ENCODE measurements at regions not wholly inside any gene's neighbourhood (a gene's known extent, or its start where the extent isn't known, plus 50 kb on each side); places are given as distances from the start of the nearest gene placed in this dataset.
A peak's percentile ranks its signal among the peaks of the same experiment; 100 is the strongest.
"Not testable (repeated sequence)": the region's sequence is repeated elsewhere in the genome, so short reads cannot be mapped to it uniquely, and the experiment has no call there.

DNA sequence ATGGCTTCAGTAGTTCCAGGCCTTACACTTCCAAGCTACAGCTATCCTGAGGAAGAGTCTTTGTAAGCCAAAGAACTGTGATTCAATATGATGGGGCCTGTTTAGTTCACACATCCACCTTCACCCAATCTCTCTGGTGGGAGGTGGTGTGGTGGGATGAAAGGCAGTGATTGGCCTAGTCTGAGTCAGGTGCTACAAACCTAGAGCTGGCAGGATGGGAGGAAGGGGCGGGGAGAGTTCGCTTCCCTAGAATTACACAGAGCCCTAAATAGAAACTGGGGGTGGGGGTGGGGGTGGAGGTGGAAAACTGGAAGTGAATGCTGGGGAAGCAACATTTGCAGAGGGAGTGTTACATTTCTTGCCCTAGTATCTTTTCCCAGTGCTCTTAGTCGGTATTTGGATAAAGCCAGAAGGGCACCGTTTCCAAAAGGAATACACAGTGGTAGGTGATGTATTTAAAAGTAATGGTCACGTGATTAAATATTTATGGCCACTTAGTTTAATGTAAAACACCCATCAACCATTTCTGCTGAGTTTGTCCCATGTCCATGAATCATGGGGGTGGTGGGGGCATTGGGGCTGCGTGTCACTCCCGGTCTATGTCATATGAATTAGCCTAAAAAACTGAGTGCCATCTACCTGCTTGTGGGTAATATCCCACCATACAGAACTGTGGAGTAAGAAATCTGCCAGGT, 247.6 kb upstream of the PROK2 start:
- DNase-seq: no peak

DNA sequence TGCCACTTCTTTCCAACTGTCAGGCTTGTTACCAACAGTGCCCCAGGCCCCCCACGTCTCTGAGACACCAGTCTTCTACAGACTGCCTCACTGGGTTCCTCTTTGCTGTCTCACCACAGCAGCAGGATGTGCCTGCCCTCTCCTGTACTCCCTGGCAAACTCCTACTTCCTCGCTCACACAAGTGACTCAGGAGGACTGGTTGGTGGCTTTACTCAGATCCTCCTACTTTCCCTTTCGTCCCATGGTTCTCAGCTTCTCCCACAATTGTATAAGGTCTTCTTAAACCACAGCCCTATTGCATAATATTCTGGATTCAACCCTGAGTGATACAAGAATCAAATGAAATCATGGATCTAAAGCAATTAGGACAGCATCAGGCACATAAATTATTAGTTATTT, 246.6 kb upstream of the PROK2 start:
- DNase-seq: no peak

DNA sequence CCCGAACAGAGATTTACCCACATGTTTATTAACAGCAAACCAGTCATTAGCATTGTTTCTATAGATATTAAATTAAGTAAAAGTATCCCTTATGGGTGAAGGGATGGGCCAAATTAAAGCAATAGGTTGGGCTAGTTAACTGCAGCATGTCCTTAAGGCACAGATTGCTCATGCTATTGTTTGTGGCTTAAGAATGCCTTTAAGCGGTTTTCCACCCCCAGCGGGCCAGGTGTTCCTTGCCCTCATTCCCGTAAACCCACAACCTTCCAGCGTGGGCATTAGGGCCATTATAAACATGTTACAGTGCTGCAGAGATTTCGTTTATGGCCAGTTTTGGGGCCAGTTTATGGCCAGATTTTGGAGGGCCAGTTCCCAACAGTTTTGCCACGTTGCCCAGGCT, 245.3 kb upstream of the PROK2 start:
- DNase-seq: not testable (repeated sequence)

DNA sequence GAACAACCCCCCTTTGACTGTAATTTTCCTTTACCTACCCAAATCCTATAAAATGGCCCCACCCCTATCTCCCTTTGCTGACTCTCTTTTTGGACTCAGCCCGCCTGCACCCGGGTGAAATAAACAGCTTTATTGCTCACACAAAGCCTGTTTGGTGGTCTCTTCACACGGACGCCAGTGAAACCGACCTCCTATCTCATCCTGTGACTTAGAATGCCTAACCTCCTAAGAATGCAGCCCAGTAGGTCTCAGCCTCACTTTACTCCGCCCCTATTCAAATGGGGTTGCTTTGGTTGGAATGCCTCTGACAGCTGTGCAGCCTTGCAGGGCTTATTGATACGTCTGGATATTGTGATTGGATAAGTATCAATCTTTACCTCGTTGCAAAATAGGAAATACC, 243.8 kb upstream of the PROK2 start:
- DNase-seq: not testable (repeated sequence)

DNA sequence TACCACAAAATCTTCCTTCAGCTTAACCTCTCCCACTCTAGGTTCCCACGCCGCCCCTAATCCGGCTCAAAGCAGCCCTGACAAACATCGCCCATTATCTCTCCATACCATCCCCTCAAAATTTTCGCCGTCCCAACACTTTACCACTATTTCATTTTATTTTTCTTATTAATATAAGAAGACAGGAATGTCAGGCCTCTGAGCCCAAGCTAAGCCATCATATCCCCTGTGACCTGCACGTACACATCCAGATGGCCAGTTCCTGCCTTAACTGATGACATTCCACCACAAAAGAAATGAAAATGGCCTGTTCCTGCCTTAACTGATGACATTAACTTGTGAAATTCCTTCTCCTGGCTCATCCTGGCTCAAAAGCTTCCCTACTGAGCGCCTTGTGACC, 243.4 kb upstream of the PROK2 start:
- not testable (repeated sequence) for DNase-seq

DNA sequence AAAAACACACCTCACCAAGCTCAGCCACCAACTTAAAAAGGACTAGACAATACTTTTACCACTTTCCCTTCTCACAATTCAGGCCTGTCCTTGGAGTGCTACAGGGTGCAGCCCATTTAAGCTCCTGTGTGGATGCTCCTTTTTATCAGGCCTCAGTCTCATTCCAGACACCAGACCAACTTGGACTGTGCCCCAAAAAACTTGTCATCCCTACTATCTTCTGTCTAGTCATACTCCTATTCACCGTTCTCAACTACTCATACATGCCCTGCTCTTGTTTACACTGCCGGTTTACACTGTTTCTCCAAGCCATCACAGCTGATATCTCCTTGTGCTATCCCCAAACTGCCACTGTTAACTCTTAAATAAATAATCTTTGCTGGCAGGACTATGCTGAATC, 242.8 kb upstream of the PROK2 start:
- not testable (repeated sequence) for DNase-seq

DNA sequence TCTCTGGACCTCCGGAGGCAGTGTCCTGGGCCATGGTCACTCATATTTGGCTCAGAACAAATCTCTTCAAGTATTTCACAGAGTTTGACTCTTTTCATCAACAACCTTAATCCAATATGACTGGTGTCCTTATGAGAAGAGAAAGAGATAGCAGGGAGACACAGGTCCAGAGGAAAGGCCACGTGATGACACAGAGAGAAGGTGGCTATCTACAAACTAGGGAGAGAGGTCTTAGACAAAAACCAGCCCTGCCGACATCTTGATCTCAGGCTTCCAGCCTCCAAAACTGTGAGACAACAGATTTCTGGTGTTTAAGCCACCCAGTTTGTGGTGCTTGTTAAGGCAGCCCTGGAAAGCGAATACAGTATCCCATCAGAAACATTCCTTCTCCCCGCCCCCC, 237.1 kb upstream of the PROK2 start:
- DNase-seq: no peak

DNA sequence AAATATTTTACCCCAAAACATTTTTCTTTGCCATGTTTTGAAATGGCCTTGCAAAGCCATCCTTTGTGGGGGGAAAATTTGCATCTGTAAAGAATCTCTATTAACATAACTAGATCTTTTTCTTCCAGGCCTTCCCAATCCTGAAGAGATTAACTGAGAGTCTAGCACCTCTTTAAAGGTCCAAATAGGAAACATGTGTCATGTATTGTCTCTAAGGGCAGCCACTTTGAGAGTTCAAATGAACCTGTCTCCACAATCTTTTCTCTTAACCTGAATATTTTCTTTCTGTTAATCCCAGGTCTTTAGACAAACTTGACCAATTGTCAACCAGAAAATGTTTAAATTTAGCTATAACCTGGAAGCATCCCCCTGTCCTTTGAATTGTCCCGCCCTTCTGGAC, 236.6 kb upstream of the PROK2 start:
- DNase-seq: no peak

DNA sequence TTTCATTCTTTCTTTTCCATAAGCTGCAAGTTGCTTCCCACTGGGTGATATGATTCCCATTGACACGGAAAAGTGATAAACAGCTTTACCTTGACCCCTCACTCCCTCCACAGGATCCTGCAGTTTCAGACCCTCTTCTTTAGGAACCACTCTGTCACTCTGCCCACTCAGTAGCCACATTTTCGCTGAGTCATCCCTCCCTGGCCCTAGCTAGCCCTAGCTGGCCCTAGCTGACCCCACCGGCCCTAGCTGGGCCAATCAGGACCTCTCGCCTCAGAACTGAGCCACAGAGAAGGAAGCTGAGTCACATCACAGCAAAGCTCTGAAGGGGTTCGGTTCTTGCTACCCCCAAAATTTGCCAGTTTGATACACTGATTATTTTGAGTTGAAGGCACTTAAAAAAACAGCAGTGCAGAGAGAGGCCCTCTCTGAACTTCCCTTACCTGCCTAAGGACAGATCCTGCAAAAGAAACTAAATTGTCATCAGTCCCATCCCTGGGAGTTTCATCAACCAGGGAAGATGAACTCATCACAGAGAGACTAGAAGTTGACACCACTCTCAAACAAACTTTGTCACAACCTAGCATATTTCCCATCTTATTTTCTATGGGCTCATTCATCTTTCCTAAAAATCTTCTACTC, 233.5 kb upstream of the PROK2 start:
- DNase-seq: no peak

DNA sequence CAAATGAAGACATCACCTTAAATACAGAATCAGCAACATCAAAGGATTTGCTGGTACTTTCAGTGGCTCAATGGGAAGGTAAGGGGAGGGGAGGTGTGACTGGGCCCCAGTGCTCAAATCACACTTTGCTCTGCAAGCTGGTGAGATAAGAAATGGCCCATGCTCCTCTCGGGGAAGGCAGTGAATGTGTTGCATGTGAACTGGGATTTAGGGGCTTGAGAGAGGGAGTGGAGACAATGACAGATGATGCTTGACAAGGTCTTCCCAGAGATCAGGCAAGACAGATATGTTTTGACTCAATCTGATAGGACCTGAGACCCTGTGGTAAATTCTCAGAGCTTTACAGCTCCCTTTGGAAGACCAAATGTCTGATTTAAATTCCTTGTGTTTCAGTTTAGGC, 233.0 kb upstream of the PROK2 start:
- DNase-seq: no peak

DNA sequence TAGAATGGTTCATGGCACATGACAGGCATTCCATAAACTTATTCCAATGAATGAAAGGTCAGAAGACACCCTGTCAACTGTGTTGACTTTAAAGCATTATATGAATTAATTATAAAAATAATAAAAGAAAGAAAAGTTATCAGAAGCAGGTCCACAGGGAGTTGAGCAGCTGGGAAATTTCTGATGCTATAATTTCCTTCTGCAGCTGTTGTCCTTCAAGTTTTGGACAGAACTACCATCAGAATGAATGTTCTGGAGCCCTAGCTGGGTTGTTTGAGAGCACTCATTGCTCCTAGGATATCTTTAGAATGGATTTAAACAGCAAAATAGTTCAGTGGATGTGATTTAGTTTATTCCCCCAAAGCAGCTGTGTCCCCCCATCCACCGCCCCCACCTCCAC, 232.4 kb upstream of the PROK2 start:
- no peak for DNase-seq

DNA sequence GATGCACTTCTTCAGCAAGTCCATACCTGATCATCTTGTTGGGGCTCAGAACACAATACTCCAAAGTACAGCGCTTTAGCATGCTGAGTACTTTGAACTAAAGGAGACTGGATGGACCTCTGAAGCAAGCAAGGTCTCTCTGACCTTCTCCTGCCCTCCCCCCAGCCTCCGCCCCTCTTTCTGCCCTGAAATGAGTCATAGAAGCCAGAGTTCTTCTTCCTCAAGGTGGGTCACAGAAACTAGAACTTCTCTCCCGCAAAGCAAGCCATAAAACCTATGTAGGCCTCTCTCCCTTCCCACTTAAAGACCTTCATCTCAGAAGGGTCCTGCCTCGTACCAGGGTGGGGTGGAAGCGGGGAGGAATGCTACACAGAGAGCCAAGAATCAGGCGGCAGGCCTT, 230.5 kb upstream of the PROK2 start:
- DNase-seq: no peak

DNA sequence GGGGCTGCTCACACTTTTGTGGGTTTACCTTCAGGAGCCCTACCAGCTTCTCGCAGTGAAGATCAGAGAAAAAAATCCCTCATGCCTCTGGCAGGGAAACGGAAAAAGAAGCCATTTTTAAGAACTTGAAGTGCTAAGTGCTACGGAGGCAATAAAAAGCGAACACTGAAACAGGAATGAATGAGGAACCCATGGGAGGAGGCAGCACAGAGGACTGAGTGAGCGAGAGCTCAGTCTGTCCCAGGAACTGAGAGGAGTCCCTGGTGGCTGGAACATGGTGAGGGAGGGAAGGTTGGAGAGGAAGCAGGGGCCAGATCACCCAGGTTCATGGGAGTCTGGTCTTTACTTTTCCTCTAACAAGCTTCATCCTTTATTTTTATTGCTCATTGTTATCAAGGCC, 228.1 kb upstream of the PROK2 start:
- no peak for DNase-seq

DNA sequence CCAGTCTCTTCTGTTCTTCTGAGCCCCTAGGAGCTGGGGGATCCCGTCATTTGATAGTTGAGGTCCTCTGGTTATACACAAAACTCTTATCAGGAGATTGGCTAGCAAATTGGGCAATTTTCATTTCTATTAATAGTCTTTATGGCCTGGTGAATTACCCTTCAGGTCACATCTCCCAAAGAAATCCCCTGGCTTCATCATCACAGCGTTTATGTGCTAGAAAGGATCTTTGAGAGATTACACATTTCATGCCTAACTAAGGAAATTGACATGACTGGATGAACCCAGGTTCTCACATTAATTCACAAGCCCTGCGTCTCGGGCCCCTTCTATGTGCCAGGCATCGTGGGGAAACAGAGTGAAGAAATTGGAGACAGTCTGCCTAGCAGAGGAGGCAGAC, 227.4 kb upstream of the PROK2 start:
- DNase-seq: no peak

DNA sequence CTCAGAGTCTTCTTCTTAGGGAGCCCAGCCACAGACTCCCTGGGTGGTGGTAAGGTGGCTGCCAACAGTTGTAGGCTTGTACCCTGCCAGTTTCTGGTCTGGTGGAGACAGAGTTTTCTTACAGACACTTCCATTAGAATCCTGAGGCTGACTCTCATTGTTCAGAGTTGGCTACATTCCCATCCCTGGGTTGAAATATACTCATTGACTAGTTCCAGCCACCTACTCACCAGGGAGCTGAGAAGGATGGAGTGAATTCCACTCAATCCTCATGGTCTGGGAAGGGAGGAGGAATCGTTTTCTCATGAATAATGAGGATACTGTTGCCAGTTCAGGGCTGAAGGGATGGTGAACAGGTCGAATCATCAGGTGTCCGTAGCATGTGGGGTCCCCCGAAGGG, 226.5 kb upstream of the PROK2 start:
- DNase-seq: no peak

DNA sequence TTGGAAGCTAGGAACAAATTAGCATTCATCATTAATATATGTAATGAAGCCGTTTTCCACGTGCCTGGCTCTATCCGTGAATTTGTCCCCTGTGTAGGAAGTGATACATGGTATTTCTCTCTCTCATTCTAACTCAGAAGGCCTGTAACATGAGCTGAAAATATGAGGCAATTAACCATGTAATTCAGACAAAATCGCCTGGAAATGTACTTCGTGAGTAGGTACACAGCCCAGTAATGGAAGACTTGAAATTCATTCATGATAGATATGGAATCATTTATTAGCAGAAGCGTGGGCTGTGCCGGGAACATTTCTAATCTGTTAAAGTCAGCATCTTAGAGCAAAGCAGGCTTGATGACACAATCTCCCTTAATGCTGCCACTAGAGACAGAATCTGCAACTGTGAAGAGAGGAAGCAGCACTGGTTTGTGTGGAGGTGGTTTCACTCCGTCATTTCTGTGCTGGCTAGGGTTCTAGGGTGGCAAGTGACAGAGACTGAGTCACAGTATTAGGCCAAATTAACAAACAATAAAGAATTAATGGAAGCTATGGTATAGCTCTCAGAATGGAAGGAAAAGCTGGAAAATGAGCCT, 225.0 kb upstream of the PROK2 start:
- DNase-seq: peak; percentile 7

DNA sequence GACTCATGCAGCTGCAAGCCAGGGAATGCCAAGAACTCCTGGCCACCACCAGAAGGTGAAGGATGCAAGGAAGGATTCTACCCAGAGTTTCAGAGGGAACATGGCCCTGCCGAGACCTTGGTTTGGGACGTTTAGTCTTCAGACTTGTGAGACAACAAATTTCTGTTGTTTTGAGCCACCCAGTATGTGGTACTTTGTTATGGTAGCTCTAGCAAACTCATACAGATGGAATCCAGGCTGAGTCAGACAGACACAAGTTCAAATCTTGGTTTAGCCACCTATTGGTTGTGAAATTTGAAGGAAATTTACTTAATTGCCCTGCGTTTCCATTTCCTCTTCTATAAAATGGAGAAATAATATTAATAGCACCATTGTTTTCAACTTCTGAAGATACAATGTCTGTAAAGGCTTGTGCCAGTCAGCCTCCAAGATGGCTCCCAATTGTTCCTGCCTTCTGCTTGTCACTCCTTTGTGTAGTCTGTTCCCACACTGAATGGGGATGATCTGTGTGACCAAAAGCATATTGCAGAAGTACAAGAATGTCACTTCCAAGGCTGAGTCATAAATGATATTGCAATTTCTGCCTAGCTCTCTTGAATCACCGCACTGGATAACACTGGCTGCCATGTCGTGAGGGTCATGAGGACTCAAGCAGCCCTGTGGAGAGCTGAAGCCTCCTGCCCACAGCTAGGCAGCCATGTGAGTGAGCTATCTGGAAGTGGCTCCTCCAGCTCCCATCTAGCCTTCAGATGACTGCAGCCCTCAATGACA, 223.5 kb upstream of the PROK2 start:
- no peak for DNase-seq

DNA sequence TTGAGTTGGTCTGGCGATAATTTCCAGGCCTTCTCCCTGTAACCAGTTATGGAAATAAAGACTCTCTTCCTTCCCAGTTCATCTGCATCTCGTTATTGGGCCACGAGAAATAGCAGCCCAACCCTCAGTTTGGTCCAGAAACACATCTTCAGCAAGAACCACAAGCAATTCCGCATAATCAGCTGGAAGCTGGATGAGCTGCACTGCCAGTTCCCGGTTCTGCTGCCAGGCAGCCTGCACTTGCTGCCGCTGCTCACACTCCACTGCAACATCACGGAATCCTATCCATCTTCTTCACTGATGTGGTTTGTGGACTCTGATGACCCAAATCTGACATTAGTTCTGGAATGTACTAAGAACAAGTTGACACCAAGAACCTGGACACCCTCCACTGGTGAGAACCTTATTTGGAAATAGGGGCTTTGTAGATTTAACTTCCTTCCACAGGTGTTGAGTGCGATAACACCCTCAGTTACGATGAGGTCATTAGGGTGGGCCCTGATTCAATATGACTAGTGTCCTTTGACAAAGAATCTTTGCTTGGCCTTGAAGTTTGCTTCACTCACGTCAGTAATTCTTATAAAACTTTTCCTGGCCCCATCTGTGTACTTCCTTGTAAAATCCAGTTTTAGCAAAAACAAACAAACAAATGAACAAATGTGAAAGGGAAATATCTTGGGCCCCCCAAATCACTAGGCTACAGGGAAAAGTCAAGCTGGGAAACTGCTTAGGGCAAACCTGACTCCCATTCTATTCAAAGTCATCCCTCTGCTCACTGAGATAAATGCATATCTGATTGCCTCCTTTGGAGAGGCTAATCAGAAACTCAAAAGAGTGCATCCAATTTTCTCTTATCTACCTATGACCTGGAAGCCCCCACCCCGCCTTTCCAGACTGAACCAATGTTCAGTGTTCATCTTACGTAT, 221.9 kb upstream of the PROK2 start:
- DNase-seq: no peak

DNA sequence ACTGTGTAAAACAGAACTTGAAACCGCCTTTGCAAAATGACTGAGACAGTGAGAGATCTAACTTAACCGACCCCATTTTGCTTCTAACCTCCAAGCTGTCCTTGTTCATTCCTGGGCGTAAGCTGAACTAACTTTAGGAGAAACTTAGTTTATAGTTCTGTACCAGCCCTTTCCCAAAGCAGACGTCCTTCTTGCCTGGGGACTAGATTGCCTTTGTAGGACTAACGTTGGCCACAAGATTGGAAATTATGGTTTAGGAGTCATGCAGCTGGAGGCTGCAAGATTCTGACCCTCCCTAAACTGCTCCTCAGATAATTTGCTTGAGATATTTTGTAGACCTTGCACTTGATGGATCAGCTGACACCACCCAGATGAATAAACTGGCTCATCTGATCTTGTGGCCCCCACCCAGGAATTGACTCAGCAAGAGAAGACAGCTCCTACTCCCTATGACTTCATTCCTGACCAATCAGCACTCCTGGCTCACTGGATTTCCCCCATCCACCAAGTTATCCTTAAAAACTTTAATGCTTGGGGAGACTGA, 219.9 kb upstream of the PROK2 start:
- no peak for DNase-seq

DNA sequence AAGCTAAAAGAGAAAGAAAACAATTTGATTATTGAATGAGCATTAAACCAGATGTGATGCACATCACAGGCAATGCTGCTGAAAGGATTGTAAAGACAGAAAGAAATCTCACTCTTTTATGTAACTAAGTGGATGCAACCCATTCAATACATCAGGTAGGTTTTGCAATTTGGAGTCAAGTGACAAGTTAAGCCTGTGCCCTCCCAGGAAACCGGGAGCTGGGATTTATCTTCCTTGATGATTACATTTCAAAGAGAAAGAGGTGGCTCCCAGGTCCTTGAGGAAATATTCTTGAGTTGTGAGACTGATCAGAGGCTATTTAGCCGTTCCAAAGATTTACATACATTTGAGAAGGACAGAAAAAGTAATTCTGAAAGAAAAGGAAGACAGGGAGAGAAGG, 219.0 kb upstream of the PROK2 start:
- no peak for DNase-seq

DNA sequence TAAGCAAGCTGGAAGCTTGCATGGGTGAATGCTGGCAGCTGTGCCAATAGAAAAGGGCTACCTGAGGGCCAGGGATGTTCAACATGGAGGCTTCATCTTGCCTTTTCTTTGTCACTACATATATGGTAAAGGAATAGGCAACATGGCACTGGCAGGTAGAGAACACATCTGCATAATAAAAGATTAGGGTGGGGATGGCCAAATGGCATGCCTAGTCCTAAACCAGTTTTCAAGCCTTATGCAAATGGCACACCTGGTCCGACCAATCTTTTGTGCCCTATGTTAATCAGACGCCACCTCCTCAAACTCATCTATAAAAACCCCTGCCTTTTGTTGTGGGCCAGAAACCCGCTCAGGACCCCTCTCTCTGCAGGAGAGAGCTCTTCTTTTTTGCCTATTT, 216.8 kb upstream of the PROK2 start:
- no peak for DNase-seq

DNA sequence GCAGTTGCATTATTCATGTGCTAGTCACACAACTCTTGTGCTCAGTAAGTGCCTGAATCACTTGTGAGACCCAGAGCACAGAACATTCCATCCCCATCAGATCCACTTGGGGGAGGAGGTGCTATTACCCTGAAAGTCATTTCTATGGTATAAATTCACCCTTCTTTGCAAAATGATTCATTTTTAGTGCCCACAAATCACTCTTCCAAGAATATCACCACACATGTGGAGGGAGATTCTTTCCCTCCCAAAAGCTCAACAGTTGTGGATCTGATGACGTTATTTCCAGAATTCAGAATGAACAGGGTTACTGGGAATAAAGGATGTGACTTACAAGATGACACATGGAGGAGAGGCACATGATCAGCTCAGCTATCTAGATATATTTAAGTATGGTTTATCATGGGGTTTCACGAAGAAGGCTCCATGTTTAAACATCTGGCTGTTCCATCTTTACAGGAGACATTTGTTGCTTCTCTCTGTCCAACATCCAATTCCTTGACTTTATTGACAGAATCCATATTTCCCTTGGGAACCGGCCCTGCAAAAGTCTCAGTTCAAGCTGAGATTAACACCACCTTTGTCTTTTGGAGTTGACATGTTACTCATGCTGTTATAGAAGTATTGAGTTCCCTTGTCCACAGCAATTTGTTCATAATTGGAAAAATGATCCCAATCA, 214.2 kb upstream of the PROK2 start:
- DNase-seq: peak; percentile 20
